ENCODE measurements at regions not wholly inside any gene's neighbourhood (a gene's known extent, or its start where the extent isn't known, plus 50 kb on each side); places are given as distances from the start of the nearest gene placed in this dataset.

DNA sequence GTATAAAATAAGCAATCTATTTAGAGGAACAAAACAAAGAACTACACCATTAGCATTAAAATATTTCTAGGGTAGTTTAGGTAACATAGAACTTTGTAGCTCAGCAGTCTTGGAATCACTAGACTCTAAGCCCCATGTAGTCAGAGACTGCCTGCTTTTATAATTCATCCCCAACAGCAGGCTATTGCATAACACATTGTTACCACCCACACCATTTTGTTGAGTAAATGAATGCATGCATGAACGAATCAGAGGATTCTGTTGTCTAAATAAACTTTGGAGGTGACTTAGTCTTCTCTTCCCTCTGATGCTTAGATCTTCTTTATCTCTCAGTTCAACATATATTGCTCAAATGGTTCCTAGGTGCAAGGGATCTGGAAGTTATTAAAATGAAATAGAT, 167.6 kb upstream of the TNP1 start:
- no peak for DNase-seq (ENCODE audit: low read depth)
- no peak overlapping the region for H3K4me3 ChIP-seq (replicated peaks; ENCODE audit: low read depth, low read length)
- TF ChIP-seq, protein P1, sequence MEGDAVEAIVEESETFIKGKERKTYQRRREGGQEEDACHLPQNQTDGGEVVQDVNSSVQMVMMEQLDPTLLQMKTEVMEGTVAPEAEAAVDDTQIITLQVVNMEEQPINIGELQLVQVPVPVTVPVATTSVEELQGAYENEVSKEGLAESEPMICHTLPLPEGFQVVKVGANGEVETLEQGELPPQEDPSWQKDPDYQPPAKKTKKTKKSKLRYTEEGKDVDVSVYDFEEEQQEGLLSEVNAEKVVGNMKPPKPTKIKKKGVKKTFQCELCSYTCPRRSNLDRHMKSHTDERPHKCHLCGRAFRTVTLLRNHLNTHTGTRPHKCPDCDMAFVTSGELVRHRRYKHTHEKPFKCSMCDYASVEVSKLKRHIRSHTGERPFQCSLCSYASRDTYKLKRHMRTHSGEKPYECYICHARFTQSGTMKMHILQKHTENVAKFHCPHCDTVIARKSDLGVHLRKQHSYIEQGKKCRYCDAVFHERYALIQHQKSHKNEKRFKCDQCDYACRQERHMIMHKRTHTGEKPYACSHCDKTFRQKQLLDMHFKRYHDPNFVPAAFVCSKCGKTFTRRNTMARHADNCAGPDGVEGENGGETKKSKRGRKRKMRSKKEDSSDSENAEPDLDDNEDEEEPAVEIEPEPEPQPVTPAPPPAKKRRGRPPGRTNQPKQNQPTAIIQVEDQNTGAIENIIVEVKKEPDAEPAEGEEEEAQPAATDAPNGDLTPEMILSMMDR (IDR thresholded peaks at IDR 0.05; ENCODE audit: low read length, missing control alignments) = no peak

DNA sequence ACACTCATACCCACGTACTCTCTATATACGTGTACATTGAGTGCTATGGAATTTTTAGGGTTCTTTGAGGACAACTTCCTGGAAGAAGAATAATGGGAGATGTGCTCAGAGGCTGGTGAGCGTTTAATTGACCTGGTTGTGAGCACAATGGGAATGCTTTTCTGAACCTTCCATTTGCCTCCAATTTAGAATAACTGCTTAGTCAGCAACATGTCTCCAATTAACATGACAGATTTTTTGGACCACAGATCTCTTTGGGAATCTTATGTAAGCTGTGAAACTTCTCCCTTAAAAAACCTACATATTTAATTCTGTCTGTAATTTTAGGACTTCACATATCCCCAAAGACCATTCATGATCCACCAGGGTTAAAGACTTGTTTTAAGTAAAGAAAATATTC, 166.7 kb upstream of the TNP1 start:
- TF ChIP-seq, protein P1 (IDR thresholded peaks at IDR 0.05; ENCODE audit: low read length, missing control alignments) = no peak
- DNase-seq (ENCODE audit: low read depth) = no peak
- H3K4me3 ChIP-seq (replicated peaks; ENCODE audit: low read depth, low read length) = no peak overlapping the region

DNA sequence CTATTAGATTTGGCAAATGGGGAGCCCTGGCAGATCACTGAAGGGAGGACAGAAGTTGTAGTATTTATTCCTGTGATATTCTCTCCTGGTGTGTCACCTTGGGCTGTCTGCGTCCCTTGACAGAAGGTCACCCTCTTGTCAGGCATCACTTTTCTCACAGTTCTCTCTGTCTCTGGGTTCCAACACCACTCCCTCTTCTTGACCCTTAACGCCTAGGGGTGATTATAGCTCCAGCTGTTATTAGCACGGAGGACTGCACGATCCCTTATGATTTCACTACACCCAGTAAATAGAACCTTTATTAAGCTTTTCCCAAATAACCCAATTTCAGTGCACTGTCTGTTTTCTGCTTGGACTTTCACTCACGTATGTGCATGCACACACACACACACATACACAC, 166.3 kb upstream of the TNP1 start:
- TF ChIP-seq, protein P1 (IDR thresholded peaks at IDR 0.05; ENCODE audit: low read length, missing control alignments) = no peak
- DNase-seq (ENCODE audit: low read depth) = no peak
- no peak overlapping the region for H3K4me3 ChIP-seq (replicated peaks; ENCODE audit: low read depth, low read length)

DNA sequence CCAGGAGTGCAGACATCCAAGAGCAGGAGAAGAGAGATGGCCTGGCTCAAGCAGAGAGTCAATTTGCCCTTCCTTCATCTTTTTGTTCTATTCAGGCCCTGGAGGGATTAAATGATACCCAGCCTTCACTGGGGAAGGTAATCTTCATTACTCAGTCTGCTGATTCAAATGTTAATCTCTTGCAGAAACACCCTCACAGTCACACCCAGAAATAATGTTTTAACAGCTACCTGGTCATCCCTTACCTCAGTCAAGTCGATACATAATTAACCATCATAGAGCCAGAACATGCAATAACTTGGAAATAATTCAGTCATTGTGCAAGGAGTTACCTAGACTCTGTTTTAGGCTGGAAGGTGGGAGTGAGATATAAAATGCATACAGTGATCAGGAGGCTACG, 163.7 kb upstream of the TNP1 start:
- H3K4me3 ChIP-seq (replicated peaks; ENCODE audit: low read depth, low read length) = no peak overlapping the region
- no peak for DNase-seq (ENCODE audit: low read depth)
- TF ChIP-seq, protein P1 (IDR thresholded peaks at IDR 0.05; ENCODE audit: low read length, missing control alignments) = no peak

DNA sequence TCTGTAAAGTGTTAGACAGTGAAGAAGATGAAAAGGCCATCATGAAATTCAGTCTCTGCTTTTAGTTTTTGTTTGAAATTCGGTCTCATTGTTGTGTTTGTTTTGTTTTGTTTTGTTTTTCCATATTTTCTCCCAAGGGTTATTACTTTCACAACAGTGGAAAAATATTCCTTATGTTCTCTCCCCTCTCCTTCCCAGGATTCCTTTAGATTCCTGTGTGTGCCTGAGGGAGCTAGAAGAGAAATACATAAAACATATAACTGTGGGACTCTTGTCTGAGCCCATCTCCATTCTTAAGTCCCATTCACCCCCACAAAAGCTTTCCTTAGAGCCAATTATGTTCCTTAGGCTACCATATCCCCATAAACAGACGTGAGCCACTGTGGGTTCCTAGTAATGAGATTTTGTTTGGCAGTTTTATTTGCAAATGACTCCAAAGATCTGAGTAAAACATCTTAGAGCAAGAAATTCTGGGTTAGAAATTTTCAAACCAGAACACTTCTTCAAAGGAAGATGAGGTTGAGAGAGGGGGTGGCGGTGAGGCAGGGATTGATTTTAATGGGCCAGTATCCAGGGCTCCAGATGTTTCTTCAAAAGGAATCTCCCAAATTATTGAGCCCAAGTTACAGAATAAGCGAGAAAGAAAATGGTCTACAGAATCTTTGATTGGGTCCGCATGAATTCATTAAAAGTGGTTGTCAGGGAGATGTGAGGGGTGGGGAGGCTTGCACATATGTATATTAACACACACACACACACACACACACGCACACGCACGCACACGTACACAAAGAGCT, 157.8 kb upstream of the TNP1 start:
- no peak overlapping the region for H3K4me3 ChIP-seq (replicated peaks; ENCODE audit: low read depth, low read length)
- TF ChIP-seq, protein P1 (IDR thresholded peaks at IDR 0.05; ENCODE audit: low read length, missing control alignments) = no peak
- no peak for DNase-seq (ENCODE audit: low read depth)

DNA sequence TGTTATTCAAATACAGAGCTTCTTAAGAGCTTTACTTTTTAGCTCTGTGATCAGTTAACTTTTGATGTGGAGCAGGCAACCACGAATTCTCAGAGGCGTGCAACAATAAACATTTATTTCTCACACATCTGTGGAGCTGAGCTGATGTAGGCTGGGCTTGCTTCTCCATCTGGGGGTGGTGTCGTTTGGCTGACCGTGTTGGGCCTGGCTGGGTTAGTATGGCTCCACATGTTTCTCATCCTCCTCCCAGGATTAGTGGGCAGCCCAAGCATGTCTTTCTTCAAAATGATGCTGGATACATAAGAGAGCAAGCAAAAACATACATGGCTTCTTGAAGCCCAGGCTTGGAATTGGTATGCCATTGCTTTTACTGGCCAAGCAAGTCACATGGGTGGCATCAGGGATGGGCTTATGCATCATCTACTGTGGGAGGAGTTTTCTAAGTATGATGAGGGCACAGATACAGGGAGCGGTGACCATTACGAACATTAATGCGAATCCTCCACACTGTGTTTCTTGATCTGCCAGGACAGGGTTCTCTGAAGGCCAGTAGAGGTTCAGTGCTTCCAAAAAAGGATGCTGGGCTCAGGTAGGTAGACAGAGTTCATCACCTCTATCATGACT, 157.0 kb upstream of the TNP1 start:
- TF ChIP-seq, protein P1 (IDR thresholded peaks at IDR 0.05; ENCODE audit: low read length, missing control alignments) = no peak
- DNase-seq (ENCODE audit: low read depth) = no peak
- no peak overlapping the region for H3K4me3 ChIP-seq (replicated peaks; ENCODE audit: low read depth, low read length)

All from fibroblast of pulmonary artery (primary cell).